ENCODE measurements at regions not wholly inside any gene's neighbourhood (a gene's known extent, or its start where the extent isn't known, plus 50 kb on each side); places are given as distances from the start of the nearest gene placed in this dataset.

DNA sequence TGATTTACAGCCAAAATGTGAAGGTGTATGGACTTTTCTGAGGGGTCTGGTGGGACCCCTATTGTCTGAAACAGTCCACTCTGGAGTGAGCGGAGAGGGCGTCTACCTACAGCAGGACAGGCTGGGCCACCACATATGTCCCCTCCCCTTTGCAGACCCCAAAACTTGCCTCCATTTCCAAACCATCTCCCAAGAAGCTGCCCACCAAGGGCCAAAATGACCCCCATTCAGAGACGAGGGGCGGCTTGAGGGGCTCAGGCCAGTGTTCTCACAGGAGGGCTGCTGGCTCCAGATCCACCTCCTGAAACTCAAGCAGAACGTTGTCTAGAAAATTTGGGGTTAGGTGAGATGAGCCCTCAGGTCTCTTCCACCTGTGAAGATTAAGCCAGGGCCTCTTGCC is 161.1 kb upstream of the SALL3 start:
- TF ChIP-seq, protein P1, sequence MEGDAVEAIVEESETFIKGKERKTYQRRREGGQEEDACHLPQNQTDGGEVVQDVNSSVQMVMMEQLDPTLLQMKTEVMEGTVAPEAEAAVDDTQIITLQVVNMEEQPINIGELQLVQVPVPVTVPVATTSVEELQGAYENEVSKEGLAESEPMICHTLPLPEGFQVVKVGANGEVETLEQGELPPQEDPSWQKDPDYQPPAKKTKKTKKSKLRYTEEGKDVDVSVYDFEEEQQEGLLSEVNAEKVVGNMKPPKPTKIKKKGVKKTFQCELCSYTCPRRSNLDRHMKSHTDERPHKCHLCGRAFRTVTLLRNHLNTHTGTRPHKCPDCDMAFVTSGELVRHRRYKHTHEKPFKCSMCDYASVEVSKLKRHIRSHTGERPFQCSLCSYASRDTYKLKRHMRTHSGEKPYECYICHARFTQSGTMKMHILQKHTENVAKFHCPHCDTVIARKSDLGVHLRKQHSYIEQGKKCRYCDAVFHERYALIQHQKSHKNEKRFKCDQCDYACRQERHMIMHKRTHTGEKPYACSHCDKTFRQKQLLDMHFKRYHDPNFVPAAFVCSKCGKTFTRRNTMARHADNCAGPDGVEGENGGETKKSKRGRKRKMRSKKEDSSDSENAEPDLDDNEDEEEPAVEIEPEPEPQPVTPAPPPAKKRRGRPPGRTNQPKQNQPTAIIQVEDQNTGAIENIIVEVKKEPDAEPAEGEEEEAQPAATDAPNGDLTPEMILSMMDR (conservative IDR thresholded peaks at IDR 0.05; ENCODE audit: low read length): no peak
- TF ChIP-seq EZH2phosphoT487 (IDR thresholded peaks at IDR 0.05; ENCODE audit: borderline replicate concordance, low read depth, low read length): no peak
- no peaks in the 10 kb centered on the region for H3K36me3 ChIP-seq (ENCODE audit: insufficient read depth, low read length)
- ChIA-PET CTCF (ENCODE audit: unreplicated experiment) (no interaction called here), POLR2A (no interaction called here)
- BruUV-seq (replicated peaks): no TSS peak
- no peaks in the 10 kb centered on the region for H3K4me1 ChIP-seq (ENCODE audit: insufficient read depth, low read length, poor library complexity, severe bottlenecking)
- no peak overlapping the region for H2AFZ ChIP-seq (ENCODE audit: low read length)
- no peak overlapping the region for H3K4me2 ChIP-seq (ENCODE audit: low read length)
- no peaks in the 10 kb centered on the region for H3K9me2 ChIP-seq (ENCODE audit: insufficient read depth, low read length)
- H3K9me3 ChIP-seq (ENCODE audit: low read length): no peaks in the 10 kb centered on the region
- no peak overlapping the region for H3K27ac ChIP-seq (ENCODE audit: low read depth, low read length, poor library complexity, severe bottlenecking)
- H3K79me2 ChIP-seq (ENCODE audit: insufficient read depth, low read depth, low read length): no peaks in the 10 kb centered on the region
- DNase-seq (ENCODE audit: low spot score): no peak
- H3K4me3 ChIP-seq (ENCODE audit: low read depth, low read length, poor library complexity, severe bottlenecking): no peak overlapping the region
- intact Hi-C loops (cut with micrococcal nuclease; ENCODE audit: unreplicated experiment): no loop called here
- no peaks in the 10 kb centered on the region for H4K20me1 ChIP-seq (ENCODE audit: insufficient read depth, low read length)

GRCh38 chr18:78818961-78819360 is 160.7 kb upstream of the SALL3 start:
- Histone ChIP-seq H4K20me1 (ENCODE audit: insufficient read depth, low read length) (no peaks in the 10 kb centered on the region), H3K36me3 (ENCODE audit: insufficient read depth, low read length) (no peaks in the 10 kb centered on the region), H3K79me2 (ENCODE audit: insufficient read depth, low read depth, low read length) (no peaks in the 10 kb centered on the region), H3K9me2 (ENCODE audit: insufficient read depth, low read length) (no peaks in the 10 kb centered on the region), H2AFZ (ENCODE audit: low read length) (no peak overlapping the region), H3K4me2 (ENCODE audit: low read length) (no peak overlapping the region), H3K27ac (ENCODE audit: low read depth, low read length, poor library complexity, severe bottlenecking) (no peak overlapping the region), H3K4me1 (ENCODE audit: insufficient read depth, low read length, poor library complexity, severe bottlenecking) (no peaks in the 10 kb centered on the region), H3K4me3 (ENCODE audit: low read depth, low read length, poor library complexity, severe bottlenecking) (no peak overlapping the region), H3K9me3 (ENCODE audit: low read length) (no peaks in the 10 kb centered on the region)
- CTCF ChIA-PET (ENCODE audit: unreplicated experiment): no interaction called here
- TF ChIP-seq, protein P1 (conservative IDR thresholded peaks at IDR 0.05; ENCODE audit: low read length): no peak
- no peak for TF ChIP-seq EZH2phosphoT487 (IDR thresholded peaks at IDR 0.05; ENCODE audit: borderline replicate concordance, low read depth, low read length)
- intact Hi-C loops (cut with micrococcal nuclease; ENCODE audit: unreplicated experiment): no loop called here
- POLR2A ChIA-PET: no interaction called here
- no peak for DNase-seq (ENCODE audit: low spot score)
- BruUV-seq (replicated peaks): no TSS peak

DNA sequence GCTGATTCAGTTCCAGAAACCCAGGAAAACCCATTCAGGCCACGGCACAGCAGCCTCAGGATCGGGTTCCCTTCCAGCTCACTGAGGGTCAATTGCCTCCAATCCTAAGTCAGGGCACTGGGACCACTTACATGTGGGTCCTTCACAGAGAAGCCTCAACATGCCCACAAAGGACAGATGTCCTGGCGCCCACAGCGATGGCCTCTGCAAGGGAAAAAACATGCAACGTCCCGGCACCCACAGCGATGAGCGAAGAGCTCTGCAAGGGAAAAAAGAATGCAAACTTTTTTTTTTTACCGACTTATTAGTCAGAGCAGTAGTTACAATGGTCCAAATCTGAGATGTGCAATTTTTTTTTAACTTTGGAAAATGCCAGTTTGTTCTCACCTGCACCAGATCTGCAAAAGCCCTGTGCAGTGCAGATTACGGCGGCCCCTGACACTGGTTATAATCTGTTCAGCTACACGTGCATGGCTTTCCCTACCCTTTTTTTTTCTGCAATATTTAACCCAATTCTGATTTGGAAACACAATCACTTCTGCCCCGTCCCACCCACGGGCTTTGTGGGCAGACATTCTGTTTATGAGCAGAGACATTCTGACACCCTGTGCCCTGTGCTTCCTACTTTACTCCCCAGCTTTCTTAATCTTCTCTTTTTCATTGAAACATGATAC is 159.3 kb upstream of the SALL3 start:
- Histone ChIP-seq H4K20me1 (ENCODE audit: insufficient read depth, low read length) (no peaks in the 10 kb centered on the region), H3K4me2 (ENCODE audit: low read length) (no peak overlapping the region), H3K79me2 (ENCODE audit: insufficient read depth, low read depth, low read length) (no peaks in the 10 kb centered on the region), H3K4me3 (ENCODE audit: low read depth, low read length, poor library complexity, severe bottlenecking) (no peak overlapping the region), H3K4me1 (ENCODE audit: insufficient read depth, low read length, poor library complexity, severe bottlenecking) (no peaks in the 10 kb centered on the region), H3K9me3 (ENCODE audit: low read length) (no peaks in the 10 kb centered on the region), H2AFZ (ENCODE audit: low read length) (no peak overlapping the region), H3K9me2 (ENCODE audit: insufficient read depth, low read length) (no peaks in the 10 kb centered on the region), H3K27ac (ENCODE audit: low read depth, low read length, poor library complexity, severe bottlenecking) (no peak overlapping the region), H3K36me3 (ENCODE audit: insufficient read depth, low read length) (no peaks in the 10 kb centered on the region)
- TF ChIP-seq, protein P1 (conservative IDR thresholded peaks at IDR 0.05; ENCODE audit: low read length): no peak
- no peak for TF ChIP-seq EZH2phosphoT487 (IDR thresholded peaks at IDR 0.05; ENCODE audit: borderline replicate concordance, low read depth, low read length)
- BruUV-seq (replicated peaks): no TSS peak
- intact Hi-C loops (cut with micrococcal nuclease; ENCODE audit: unreplicated experiment): no loop called here
- DNase-seq (ENCODE audit: low spot score): no peak
- POLR2A ChIA-PET: interaction anchor here (0.8 kb wide), 1 partner anchor 27 kb away, joined by 3 read pairs; no protein-coding TSS in a partner anchor
- CTCF ChIA-PET (ENCODE audit: unreplicated experiment): no interaction called here
